Fibroblast of lung (primary cell): ENCODE measurements at regions not wholly inside any gene's neighbourhood (a gene's known extent, or its start where the extent isn't known, plus 50 kb on each side); places are given as distances from the start of the nearest gene placed in this dataset.
A peak's percentile ranks its signal among the peaks of the same experiment; 100 is the strongest.

Experiments used
- DNase-seq, 2 donors: peaks; one replicate each; pipeline versions ENCODE4 v3.0.0 to v3.0.0-alpha.2; 2010; ENCODE audit warnings: low read depth in 2 of 2
- H2AFZ ChIP-seq: 2 replicates; pipeline ENCODE4 v1.5.1; 2012; ENCODE audit warnings: low read length, control low read depth, inconsistent platforms
- H3K27ac ChIP-seq: 2 replicates; pipeline ENCODE4 v1.5.1; 2011; ENCODE audit warnings: low read length, control low read depth; ENCODE audit not compliant: insufficient read depth
- H3K27me3 ChIP-seq: 2 replicates; pipeline ENCODE4 v1.5.1; 2011; ENCODE audit warnings: mild to moderate bottlenecking, low read length; ENCODE audit not compliant: control insufficient read depth, insufficient read depth
- H3K36me3 ChIP-seq: 2 replicates; pipeline ENCODE4 v1.5.1; 2011; ENCODE audit warnings: low read length; ENCODE audit not compliant: control insufficient read depth, insufficient read depth
- H3K4me1 ChIP-seq: 2 replicates; pipeline ENCODE4 v1.5.1; 2011; ENCODE audit warnings: low read length; ENCODE audit not compliant: control insufficient read depth, insufficient read depth; ENCODE audit errors: extremely low read depth
- H3K4me2 ChIP-seq: 2 replicates; pipeline ENCODE4 v1.5.1; 2011; ENCODE audit warnings: low read length, control low read depth; ENCODE audit not compliant: insufficient read depth; ENCODE audit errors: extremely low read depth
- H3K4me3 ChIP-seq, 4 experiments: fragments of 200-600 bp in 1 of 4; sonication (generic) in 1 of 4; replicated peaks in 1 of 4; 2 replicates each; pipeline ENCODE4 v1.5.1; 2011 to 2016; ENCODE audit warnings: low read length in 4 of 4, low read depth in 3 of 4, mild to moderate bottlenecking in 3 of 4, control low read depth in 2 of 4, inconsistent platforms in 1 of 4, mixed read lengths in 1 of 4; ENCODE audit not compliant: insufficient read depth in 1 of 4; ENCODE audit errors: control extremely low read depth in 1 of 4
- H3K79me2 ChIP-seq: 2 replicates; pipeline ENCODE4 v1.5.1; 2012; ENCODE audit warnings: mild to moderate bottlenecking, low read length, inconsistent platforms; ENCODE audit not compliant: control insufficient read depth, insufficient read depth
- H3K9ac ChIP-seq: 2 replicates; pipeline ENCODE4 v1.5.1; 2011; ENCODE audit warnings: mild to moderate bottlenecking, low read length, control low read depth; ENCODE audit not compliant: insufficient read depth
- H3K9me3 ChIP-seq: 2 replicates; pipeline ENCODE4 v1.5.1; 2012; ENCODE audit warnings: low read depth, low read length; ENCODE audit not compliant: control insufficient read depth, insufficient read depth
- H4K20me1 ChIP-seq: 2 replicates; pipeline ENCODE4 v1.5.1; 2011; ENCODE audit warnings: low read length; ENCODE audit not compliant: control insufficient read depth, insufficient read depth; ENCODE audit errors: extremely low read depth
- EZH2 ChIP-seq: IDR thresholded peaks from 2 replicates; pipeline ENCODE4 v1.5.1; 2012; ENCODE audit warnings: low read length, control low read depth, mild to moderate bottlenecking; ENCODE audit errors: missing control alignments
- TF ChIP-seq, protein P1 (sequence below), 2 donors: IDR thresholded peaks in 1 of 2; conservative IDR thresholded peaks in 1 of 2; 1 replicate in 1 of 2; 2 replicates in 1 of 2; pipeline ENCODE4 v1.5.1; 2011 to 2012; ENCODE audit warnings: low read length in 2 of 2, control low read depth in 1 of 2, inconsistent platforms in 1 of 2, low read depth in 1 of 2, mild to moderate bottlenecking in 1 of 2

DNA sequence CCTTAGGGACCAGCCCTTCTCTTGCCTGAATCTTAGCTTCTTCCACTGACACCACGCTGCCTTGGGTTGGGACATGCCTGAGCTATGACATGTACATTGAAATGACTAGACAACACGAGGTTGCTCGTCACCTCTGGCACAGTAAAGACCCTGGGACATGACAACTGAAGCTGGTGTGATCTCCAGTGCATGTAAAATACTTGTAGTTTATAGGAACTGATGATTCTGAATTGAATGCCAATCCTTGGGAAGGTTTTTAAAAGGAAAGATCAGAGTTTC is 100.7 kb upstream of the PGRMC2 start:
- no peaks in the 10 kb centered on the region for H3K79me2 ChIP-seq
- TF ChIP-seq EZH2 = no peak
- TF ChIP-seq, protein P1, sequence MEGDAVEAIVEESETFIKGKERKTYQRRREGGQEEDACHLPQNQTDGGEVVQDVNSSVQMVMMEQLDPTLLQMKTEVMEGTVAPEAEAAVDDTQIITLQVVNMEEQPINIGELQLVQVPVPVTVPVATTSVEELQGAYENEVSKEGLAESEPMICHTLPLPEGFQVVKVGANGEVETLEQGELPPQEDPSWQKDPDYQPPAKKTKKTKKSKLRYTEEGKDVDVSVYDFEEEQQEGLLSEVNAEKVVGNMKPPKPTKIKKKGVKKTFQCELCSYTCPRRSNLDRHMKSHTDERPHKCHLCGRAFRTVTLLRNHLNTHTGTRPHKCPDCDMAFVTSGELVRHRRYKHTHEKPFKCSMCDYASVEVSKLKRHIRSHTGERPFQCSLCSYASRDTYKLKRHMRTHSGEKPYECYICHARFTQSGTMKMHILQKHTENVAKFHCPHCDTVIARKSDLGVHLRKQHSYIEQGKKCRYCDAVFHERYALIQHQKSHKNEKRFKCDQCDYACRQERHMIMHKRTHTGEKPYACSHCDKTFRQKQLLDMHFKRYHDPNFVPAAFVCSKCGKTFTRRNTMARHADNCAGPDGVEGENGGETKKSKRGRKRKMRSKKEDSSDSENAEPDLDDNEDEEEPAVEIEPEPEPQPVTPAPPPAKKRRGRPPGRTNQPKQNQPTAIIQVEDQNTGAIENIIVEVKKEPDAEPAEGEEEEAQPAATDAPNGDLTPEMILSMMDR (conservative IDR thresholded peaks at IDR 0.05 in 1 of 2, IDR thresholded peaks at IDR 0.05 in 1 of 2; ENCODE audit: low read depth in 1 of 2, low read length in 2 of 2) = no peak
- no peak overlapping the region for H2AFZ ChIP-seq
- peaks cover 27% of the 10 kb centered on the region for H3K4me1 ChIP-seq
- peak in 1 of 2 donors; percentile 22 for DNase-seq
- no peak overlapping the region for H3K27ac ChIP-seq
- H3K9ac ChIP-seq = no peak overlapping the region
- H3K4me2 ChIP-seq = no peak overlapping the region
- H3K9me3 ChIP-seq = no peaks in the 10 kb centered on the region
- no peaks in the 10 kb centered on the region for H4K20me1 ChIP-seq
- no peaks in the 10 kb centered on the region for H3K27me3 ChIP-seq
- no peaks in the 10 kb centered on the region for H3K36me3 ChIP-seq
- no peak overlapping the region for H3K4me3 ChIP-seq

DNA sequence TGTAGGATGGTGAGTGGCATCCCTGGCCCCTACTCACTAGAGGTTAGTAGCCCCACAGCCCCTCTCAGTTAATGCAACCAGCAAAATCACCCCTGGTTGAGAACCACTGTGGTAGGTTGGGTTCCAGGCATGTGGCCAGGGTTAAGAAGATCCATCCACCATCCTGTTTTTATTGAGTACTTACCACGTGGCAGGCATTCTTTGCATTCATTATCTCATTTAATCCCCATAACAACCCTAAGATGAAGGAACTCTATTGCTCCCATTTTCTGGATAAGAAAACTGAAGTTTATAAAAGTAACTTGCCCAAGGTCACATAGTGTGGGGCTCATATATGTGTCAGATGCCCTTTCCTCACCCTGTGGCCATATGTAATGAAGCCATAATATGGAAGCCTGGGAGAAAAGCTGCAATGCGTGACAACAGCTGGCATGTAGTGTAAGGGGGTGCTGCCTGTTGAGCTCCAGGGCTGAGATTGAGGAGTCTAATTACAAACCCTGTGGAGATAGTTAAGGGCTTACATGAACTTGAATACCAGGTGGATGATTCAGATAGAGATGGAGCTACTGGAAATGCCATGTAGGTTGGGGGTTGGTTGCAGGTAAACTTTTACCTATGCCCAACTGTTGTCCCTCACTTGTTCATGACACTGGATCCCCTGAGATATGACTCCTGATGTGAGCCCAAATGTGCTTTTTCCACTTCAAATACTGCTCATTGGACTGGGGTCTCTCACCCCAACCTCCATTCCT is 100.2 kb upstream of the PGRMC2 start:
- peak overlapping the region; percentile 54 for H3K27ac ChIP-seq
- H3K9ac ChIP-seq = no peak overlapping the region
- H3K36me3 ChIP-seq = no peaks in the 10 kb centered on the region
- peak in 1 of 2 donors; percentile 66 for DNase-seq
- H3K27me3 ChIP-seq = no peaks in the 10 kb centered on the region
- H4K20me1 ChIP-seq = no peaks in the 10 kb centered on the region
- H3K79me2 ChIP-seq = no peaks in the 10 kb centered on the region
- no peak overlapping the region for H3K4me2 ChIP-seq
- no peak overlapping the region for H3K4me3 ChIP-seq
- no peak overlapping the region for H2AFZ ChIP-seq
- TF ChIP-seq, protein P1 (conservative IDR thresholded peaks at IDR 0.05 in 1 of 2, IDR thresholded peaks at IDR 0.05 in 1 of 2; ENCODE audit: low read depth in 1 of 2, low read length in 2 of 2) = no peak
- no peak for TF ChIP-seq EZH2
- H3K4me1 ChIP-seq = peaks cover 27% of the 10 kb centered on the region
- H3K9me3 ChIP-seq = no peaks in the 10 kb centered on the region

DNA sequence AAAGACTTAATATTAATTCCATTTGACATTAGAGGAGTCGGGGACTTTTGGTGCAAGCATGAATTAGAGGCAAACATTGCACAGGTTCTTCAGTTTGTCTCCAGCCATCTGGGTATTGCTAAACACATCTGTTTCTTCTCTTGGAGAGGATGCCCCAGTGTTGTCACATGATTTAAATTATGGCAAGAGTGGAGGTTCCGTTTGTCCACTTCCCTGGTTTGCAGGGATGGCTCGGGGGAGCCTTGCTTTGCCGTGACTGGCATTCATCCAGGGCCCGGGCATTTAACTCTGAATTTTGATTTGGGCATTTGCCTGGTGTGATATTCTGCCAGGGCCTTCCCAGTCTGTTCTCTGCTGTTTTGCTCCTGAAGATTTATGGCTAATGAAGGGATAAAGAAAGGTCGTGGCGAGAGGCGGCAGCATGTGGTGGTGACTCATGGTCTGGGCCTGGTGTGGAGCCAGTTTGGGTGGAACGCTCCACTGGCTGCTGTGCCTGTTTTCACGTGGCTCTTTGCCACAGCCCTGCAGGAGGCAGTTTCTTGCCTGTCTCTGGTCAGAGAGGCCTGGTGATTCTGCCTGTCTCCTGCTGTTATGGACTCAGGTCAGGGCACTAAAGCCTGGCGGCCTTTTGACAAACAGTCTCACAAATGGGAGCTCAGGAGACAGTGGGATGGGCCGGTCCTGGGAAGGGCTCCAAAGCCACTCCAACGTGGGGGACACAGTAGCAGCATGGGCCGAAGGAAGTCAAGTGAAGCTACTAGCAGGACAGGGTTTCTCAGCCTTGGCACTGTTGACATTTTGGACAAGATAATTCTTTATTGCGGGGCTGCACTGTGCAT is 99.4 kb upstream of the PGRMC2 start:
- H3K4me2 ChIP-seq = peak overlapping the region; percentile 13
- H4K20me1 ChIP-seq = no peaks in the 10 kb centered on the region
- H3K27ac ChIP-seq = peak overlapping the region; percentile 54
- H3K36me3 ChIP-seq = no peaks in the 10 kb centered on the region
- no peaks in the 10 kb centered on the region for H3K9me3 ChIP-seq
- H3K9ac ChIP-seq = no peak overlapping the region
- no peak for TF ChIP-seq EZH2
- TF ChIP-seq, protein P1 (conservative IDR thresholded peaks at IDR 0.05 in 1 of 2, IDR thresholded peaks at IDR 0.05 in 1 of 2; ENCODE audit: low read depth in 1 of 2, low read length in 2 of 2) = peak in 1 of 2 donors; percentile 14
- H3K79me2 ChIP-seq = no peaks in the 10 kb centered on the region
- no peaks in the 10 kb centered on the region for H3K27me3 ChIP-seq
- H2AFZ ChIP-seq = no peak overlapping the region
- peak; percentile 98 to 99 for DNase-seq
- H3K4me3 ChIP-seq = peak overlapping the region in 2 of 4 experiments; percentile 8 to 29
- H3K4me1 ChIP-seq = peaks cover 27% of the 10 kb centered on the region
